ENCODE measurements at regions not wholly inside any gene's neighbourhood (a gene's known extent, or its start where the extent isn't known, plus 50 kb on each side); places are given as distances from the start of the nearest gene placed in this dataset.
A peak's percentile ranks its signal among the peaks of the same experiment; 100 is the strongest.

GRCh38 chr15:92848852-92849598 lies 51.1 kb upstream of the CHD2 start:
- no peaks in the 10 kb centered on the region for H3K79me2 ChIP-seq (replicated peaks; ENCODE audit: insufficient read depth)
- H4K20me1 ChIP-seq (replicated peaks; ENCODE audit: insufficient read depth), result no peaks in the 10 kb centered on the region
- peak overlapping the region; percentile 28; the same call in 1 of the 2 replicates for H2AFZ ChIP-seq
- ATAC-seq, result no peak
- H3F3A ChIP-seq (replicated peaks; ENCODE audit: low read depth), result no peaks in the 10 kb centered on the region
- no peak overlapping the region for H3K4me3 Mint-ChIP-seq
- no peak overlapping the region for H3K27ac ChIP-seq (ENCODE audit: low read depth)
- DNase-seq (ENCODE audit: low spot score), result no peak
- no peaks in the 10 kb centered on the region for H3K27me3 ChIP-seq (ENCODE audit: insufficient read depth)
- peaks cover 6% of the 10 kb centered on the region; the same call in 1 of the 2 replicates for H3K4me1 ChIP-seq (ENCODE audit: insufficient read depth)
- no peak overlapping the region for H3K4me3 ChIP-seq
- H3K27me3 Mint-ChIP-seq (ENCODE audit: insufficient read depth, low read depth, poor library complexity), result peaks cover 9% of the 10 kb centered on the region
- no peak for TF ChIP-seq CREB1 (CRISPR knock-in tag; IDR thresholded peaks at IDR 0.05; ENCODE audit: low read depth)
- no peak for TF ChIP-seq POLR2AphosphoS5 (IDR thresholded peaks at IDR 0.05; ENCODE audit: low read depth)
- TF ChIP-seq, protein P1, sequence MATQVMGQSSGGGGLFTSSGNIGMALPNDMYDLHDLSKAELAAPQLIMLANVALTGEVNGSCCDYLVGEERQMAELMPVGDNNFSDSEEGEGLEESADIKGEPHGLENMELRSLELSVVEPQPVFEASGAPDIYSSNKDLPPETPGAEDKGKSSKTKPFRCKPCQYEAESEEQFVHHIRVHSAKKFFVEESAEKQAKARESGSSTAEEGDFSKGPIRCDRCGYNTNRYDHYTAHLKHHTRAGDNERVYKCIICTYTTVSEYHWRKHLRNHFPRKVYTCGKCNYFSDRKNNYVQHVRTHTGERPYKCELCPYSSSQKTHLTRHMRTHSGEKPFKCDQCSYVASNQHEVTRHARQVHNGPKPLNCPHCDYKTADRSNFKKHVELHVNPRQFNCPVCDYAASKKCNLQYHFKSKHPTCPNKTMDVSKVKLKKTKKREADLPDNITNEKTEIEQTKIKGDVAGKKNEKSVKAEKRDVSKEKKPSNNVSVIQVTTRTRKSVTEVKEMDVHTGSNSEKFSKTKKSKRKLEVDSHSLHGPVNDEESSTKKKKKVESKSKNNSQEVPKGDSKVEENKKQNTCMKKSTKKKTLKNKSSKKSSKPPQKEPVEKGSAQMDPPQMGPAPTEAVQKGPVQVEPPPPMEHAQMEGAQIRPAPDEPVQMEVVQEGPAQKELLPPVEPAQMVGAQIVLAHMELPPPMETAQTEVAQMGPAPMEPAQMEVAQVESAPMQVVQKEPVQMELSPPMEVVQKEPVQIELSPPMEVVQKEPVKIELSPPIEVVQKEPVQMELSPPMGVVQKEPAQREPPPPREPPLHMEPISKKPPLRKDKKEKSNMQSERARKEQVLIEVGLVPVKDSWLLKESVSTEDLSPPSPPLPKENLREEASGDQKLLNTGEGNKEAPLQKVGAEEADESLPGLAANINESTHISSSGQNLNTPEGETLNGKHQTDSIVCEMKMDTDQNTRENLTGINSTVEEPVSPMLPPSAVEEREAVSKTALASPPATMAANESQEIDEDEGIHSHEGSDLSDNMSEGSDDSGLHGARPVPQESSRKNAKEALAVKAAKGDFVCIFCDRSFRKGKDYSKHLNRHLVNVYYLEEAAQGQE (IDR thresholded peaks at IDR 0.05; ENCODE audit: unreplicated experiment), result no peak
- no peak for TF ChIP-seq EZH2 (IDR thresholded peaks at IDR 0.05; ENCODE audit: low read depth, unreplicated experiment)
- TF ChIP-seq ZNF114 (CRISPR knock-in tag; IDR thresholded peaks at IDR 0.05), result no peak
- no peak for TF ChIP-seq ZNF331 (CRISPR knock-in tag; IDR thresholded peaks at IDR 0.05; ENCODE audit: low read depth)
- TF ChIP-seq EZH2phosphoT487 (IDR thresholded peaks at IDR 0.05; ENCODE audit: unreplicated experiment), result no peak
- TF ChIP-seq NANOG (IDR thresholded peaks at IDR 0.05; ENCODE audit: borderline replicate concordance), result no peak
- TF ChIP-seq, protein P2, sequence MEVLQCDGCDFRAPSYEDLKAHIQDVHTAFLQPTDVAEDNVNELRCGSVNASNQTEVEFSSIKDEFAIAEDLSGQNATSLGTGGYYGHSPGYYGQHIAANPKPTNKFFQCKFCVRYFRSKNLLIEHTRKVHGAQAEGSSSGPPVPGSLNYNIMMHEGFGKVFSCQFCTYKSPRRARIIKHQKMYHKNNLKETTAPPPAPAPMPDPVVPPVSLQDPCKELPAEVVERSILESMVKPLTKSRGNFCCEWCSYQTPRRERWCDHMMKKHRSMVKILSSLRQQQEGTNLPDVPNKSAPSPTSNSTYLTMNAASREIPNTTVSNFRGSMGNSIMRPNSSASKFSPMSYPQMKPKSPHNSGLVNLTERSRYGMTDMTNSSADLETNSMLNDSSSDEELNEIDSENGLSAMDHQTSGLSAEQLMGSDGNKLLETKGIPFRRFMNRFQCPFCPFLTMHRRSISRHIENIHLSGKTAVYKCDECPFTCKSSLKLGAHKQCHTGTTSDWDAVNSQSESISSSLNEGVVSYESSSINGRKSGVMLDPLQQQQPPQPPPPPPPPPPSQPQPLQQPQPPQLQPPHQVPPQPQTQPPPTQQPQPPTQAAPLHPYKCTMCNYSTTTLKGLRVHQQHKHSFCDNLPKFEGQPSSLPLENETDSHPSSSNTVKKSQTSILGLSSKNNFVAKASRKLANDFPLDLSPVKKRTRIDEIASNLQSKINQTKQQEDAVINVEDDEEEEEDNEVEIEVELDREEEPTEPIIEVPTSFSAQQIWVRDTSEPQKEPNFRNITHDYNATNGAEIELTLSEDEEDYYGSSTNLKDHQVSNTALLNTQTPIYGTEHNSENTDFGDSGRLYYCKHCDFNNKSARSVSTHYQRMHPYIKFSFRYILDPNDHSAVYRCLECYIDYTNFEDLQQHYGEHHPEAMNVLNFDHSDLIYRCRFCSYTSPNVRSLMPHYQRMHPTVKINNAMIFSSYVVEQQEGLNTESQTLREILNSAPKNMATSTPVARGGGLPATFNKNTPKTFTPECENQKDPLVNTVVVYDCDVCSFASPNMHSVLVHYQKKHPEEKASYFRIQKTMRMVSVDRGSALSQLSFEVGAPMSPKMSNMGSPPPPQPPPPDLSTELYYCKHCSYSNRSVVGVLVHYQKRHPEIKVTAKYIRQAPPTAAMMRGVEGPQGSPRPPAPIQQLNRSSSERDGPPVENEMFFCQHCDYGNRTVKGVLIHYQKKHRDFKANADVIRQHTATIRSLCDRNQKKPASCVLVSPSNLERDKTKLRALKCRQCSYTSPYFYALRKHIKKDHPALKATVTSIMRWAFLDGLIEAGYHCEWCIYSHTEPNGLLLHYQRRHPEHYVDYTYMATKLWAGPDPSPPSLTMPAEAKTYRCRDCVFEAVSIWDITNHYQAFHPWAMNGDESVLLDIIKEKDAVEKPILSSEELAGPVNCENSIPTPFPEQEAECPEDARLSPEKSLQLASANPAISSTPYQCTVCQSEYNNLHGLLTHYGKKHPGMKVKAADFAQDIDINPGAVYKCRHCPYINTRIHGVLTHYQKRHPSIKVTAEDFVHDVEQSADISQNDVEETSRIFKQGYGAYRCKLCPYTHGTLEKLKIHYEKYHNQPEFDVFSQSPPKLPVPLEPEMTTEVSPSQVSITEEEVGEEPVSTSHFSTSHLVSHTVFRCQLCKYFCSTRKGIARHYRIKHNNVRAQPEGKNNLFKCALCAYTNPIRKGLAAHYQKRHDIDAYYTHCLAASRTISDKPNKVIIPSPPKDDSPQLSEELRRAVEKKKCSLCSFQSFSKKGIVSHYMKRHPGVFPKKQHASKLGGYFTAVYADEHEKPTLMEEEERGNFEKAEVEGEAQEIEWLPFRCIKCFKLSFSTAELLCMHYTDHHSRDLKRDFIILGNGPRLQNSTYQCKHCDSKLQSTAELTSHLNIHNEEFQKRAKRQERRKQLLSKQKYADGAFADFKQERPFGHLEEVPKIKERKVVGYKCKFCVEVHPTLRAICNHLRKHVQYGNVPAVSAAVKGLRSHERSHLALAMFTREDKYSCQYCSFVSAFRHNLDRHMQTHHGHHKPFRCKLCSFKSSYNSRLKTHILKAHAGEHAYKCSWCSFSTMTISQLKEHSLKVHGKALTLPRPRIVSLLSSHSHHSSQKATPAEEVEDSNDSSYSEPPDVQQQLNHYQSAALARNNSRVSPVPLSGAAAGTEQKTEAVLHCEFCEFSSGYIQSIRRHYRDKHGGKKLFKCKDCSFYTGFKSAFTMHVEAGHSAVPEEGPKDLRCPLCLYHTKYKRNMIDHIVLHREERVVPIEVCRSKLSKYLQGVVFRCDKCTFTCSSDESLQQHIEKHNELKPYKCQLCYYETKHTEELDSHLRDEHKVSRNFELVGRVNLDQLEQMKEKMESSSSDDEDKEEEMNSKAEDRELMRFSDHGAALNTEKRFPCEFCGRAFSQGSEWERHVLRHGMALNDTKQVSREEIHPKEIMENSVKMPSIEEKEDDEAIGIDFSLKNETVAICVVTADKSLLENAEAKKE (CRISPR knock-in tag; IDR thresholded peaks at IDR 0.05), result no peak
- no peak for TF ChIP-seq CTCF (conservative IDR thresholded peaks at IDR 0.05; ENCODE audit: low read depth in 2 of 2)
- no peak for TF ChIP-seq JUNB (IDR thresholded peaks at IDR 0.05; ENCODE audit: unreplicated experiment)
- TF ChIP-seq STAT1 (IDR thresholded peaks at IDR 0.05; ENCODE audit: unreplicated experiment), result no peak
- TF ChIP-seq, protein P3, sequence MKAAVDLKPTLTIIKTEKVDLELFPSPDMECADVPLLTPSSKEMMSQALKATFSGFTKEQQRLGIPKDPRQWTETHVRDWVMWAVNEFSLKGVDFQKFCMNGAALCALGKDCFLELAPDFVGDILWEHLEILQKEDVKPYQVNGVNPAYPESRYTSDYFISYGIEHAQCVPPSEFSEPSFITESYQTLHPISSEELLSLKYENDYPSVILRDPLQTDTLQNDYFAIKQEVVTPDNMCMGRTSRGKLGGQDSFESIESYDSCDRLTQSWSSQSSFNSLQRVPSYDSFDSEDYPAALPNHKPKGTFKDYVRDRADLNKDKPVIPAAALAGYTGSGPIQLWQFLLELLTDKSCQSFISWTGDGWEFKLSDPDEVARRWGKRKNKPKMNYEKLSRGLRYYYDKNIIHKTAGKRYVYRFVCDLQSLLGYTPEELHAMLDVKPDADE (IDR thresholded peaks at IDR 0.05), result no peak
- H3K36me3 ChIP-seq (ENCODE audit: insufficient read depth), result no peaks in the 10 kb centered on the region
- H3K27ac Mint-ChIP-seq, result no peak overlapping the region
- no peaks in the 10 kb centered on the region for H3K9me2 ChIP-seq (ENCODE audit: insufficient read depth)
- peaks cover 5% of the 10 kb centered on the region; the same call in 1 of the 3 replicates for H3K36me3 Mint-ChIP-seq (ENCODE audit: low read depth)
- peaks cover 8% of the 10 kb centered on the region; the same call in 1 of the 3 replicates for H3K9me3 Mint-ChIP-seq
- H3K4me1 Mint-ChIP-seq, result peaks cover 9% of the 10 kb centered on the region
- H3K4me2 ChIP-seq, result no peak overlapping the region

Measured in GM23338 (cell line).